IMR-90 (cell line): ENCODE measurements at regions not wholly inside any gene's neighbourhood (a gene's known extent, or its start where the extent isn't known, plus 50 kb on each side); places are given as distances from the start of the nearest gene placed in this dataset.

Experiments used
- ATAC-seq: fragments of 200-7000 bp; cut with Tn5 transposase; 2 replicates; pipeline ENCODE4 v1.9.1; 2020; ENCODE audit warnings: low read depth, mild to moderate bottlenecking, moderate library complexity
- BruUV-seq: library from RNA; stranded (reverse); fragments of 400-500 nt; replicated peaks from 2 replicates; lab custom pipeline; 2021; lab: Mats Ljungman, UMichigan
- CTCF ChIA-PET: fragments of 300-600 bp; formaldehyde crosslinking; extraction: SDS; loops from one replicate; lab custom pipeline; 2021; ENCODE audit warnings: antibody characterized with exemption; lab: Yijun Ruan, JAX
- POLR2A ChIA-PET: fragments of 300-600 bp; sonication (Branson Sonifier 250); formaldehyde crosslinking; loops from one replicate; lab custom pipeline; 2022; ENCODE audit warnings: antibody characterized with exemption; ENCODE audit not compliant: unreplicated experiment; lab: Charles Lee
- DNase-seq: peaks from one replicate; pipeline ENCODE4 v3.0.0; 2013
- H2AFZ ChIP-seq: replicated peaks from 2 replicates; pipeline ENCODE3; 2013; ENCODE audit warnings: low read length, mild to moderate bottlenecking; ENCODE audit not compliant: poor library complexity
- H2AK5ac ChIP-seq: 2 replicates; pipeline ENCODE4 v1.6.1; 2013; ENCODE audit warnings: low read depth, low read length, inconsistent platforms
- H2AK9ac ChIP-seq: replicated peaks from 2 replicates; pipeline ENCODE3; 2013; ENCODE audit warnings: mild to moderate bottlenecking, low read depth, low read length, moderate library complexity; ENCODE audit not compliant: poor library complexity
- H2BK120ac ChIP-seq: 2 replicates; pipeline ENCODE4 v1.6.1; 2013; ENCODE audit warnings: low read depth, low read length, inconsistent platforms
- H2BK15ac ChIP-seq: 3 replicates; pipeline ENCODE4 v1.6.1; 2013; ENCODE audit warnings: low read depth, low read length, inconsistent platforms
- H2BK20ac ChIP-seq: 2 replicates; pipeline ENCODE4 v1.6.1; 2013; ENCODE audit warnings: low read depth, mild to moderate bottlenecking, inconsistent platforms, low read length, moderate library complexity
- H2BK5ac ChIP-seq: 2 replicates; pipeline ENCODE4 v1.6.1; 2013; ENCODE audit warnings: mild to moderate bottlenecking, low read depth, low read length, inconsistent platforms; ENCODE audit not compliant: poor library complexity, severe bottlenecking
- H3K14ac ChIP-seq: replicated peaks from 2 replicates; pipeline ENCODE4 v1.6.1; 2013; ENCODE audit warnings: low read depth, low read length, inconsistent platforms
- H3K18ac ChIP-seq: 2 replicates; pipeline ENCODE4 v1.6.1; 2013; ENCODE audit warnings: low read depth, low read length, control low read depth
- H3K23ac ChIP-seq: 2 replicates; pipeline ENCODE4 v1.6.1; 2013; ENCODE audit warnings: low read depth, low read length, inconsistent platforms
- H3K27ac ChIP-seq: 2 replicates; pipeline ENCODE4 v1.5.1; 2013; ENCODE audit warnings: mild to moderate bottlenecking, control low read depth, low read length; ENCODE audit not compliant: insufficient read depth
- H3K27me3 ChIP-seq: 2 replicates; pipeline ENCODE4 v1.6.1; 2013; ENCODE audit warnings: low read length; ENCODE audit not compliant: control insufficient read depth, insufficient read depth
- H3K36me3 ChIP-seq: 2 replicates; pipeline ENCODE4 v1.6.1; 2013; ENCODE audit warnings: low read length, mixed read lengths; ENCODE audit not compliant: control insufficient read depth, insufficient read depth
- H3K4ac ChIP-seq: 2 replicates; pipeline ENCODE4 v1.6.1; 2013; ENCODE audit warnings: low read depth, low read length, inconsistent platforms
- H3K4me1 ChIP-seq: 2 replicates; pipeline ENCODE4 v1.6.1; 2013; ENCODE audit warnings: low read length, mixed read lengths; ENCODE audit not compliant: control insufficient read depth, insufficient read depth
- H3K4me2 ChIP-seq: 2 replicates; pipeline ENCODE4 v1.6.1; 2013; ENCODE audit warnings: low read depth, mild to moderate bottlenecking, control low read depth, low read length, moderate library complexity
- H3K4me3 ChIP-seq: 2 replicates; pipeline ENCODE4 v1.5.1; 2013; ENCODE audit warnings: low read depth, mild to moderate bottlenecking, control low read depth, low read length, moderate library complexity; ENCODE audit not compliant: insufficient read depth
- H3K56ac ChIP-seq: 2 replicates; pipeline ENCODE4 v1.6.1; 2013; ENCODE audit warnings: low read length, inconsistent platforms; ENCODE audit not compliant: insufficient read depth; ENCODE audit errors: extremely low read depth
- H3K79me1 ChIP-seq, 2 experiments: 2 replicates each; pipeline ENCODE4 v1.6.1; 2013; ENCODE audit warnings: low read length in 2 of 2, inconsistent platforms in 1 of 2, low read depth in 1 of 2
- H3K9ac ChIP-seq: 2 replicates; pipeline ENCODE4 v1.6.1; 2013; ENCODE audit warnings: low read depth, low read length, control low read depth
- H3K9me1 ChIP-seq: 2 replicates; pipeline ENCODE4 v1.6.1; 2013; ENCODE audit warnings: low read length, inconsistent platforms; ENCODE audit not compliant: insufficient read depth
- H3K9me3 ChIP-seq: 2 replicates; pipeline ENCODE4 v1.6.1; 2013; ENCODE audit warnings: low read length; ENCODE audit not compliant: control insufficient read depth, insufficient read depth
- H4K20me1 ChIP-seq: 2 replicates; pipeline ENCODE4 v1.6.1; 2013; ENCODE audit warnings: low read length, inconsistent platforms; ENCODE audit not compliant: insufficient read depth
- H4K5ac ChIP-seq: 2 replicates; pipeline ENCODE4 v1.6.1; 2013; ENCODE audit warnings: mild to moderate bottlenecking, low read depth, low read length, control low read depth
- H4K8ac ChIP-seq, 2 experiments: 2 replicates each; pipeline ENCODE4 v1.6.1; 2013; ENCODE audit warnings: low read depth in 2 of 2, low read length in 2 of 2, control low read depth in 1 of 2, inconsistent platforms in 1 of 2
- H4K91ac ChIP-seq: 2 replicates; pipeline ENCODE4 v1.6.1; 2013; ENCODE audit warnings: low read depth, low read length, inconsistent platforms; ENCODE audit not compliant: insufficient read depth
- BHLHE40 ChIP-seq: fragments of 150-350 bp; IDR thresholded peaks from 2 replicates; pipeline ENCODE4 v1.6.1; 2016; ENCODE audit warnings: mild to moderate bottlenecking, low read depth, low read length
- CEBPB ChIP-seq: IDR thresholded peaks from 2 replicates; pipeline ENCODE4 v1.6.1; 2012; ENCODE audit warnings: low read depth, low read length, improper control_type of control experiment
- CHD1 ChIP-seq: IDR thresholded peaks from 2 replicates; pipeline ENCODE4 v1.6.1; 2012; ENCODE audit warnings: low read depth, low read length, improper control_type of control experiment
- FOS ChIP-seq: fragments of 150-350 bp; IDR thresholded peaks from 2 replicates; pipeline ENCODE4 v1.6.1; 2016; ENCODE audit warnings: low read depth, low read length
- MAFK ChIP-seq: IDR thresholded peaks from 2 replicates; pipeline ENCODE4 v1.6.1; 2012; ENCODE audit warnings: low read depth, low read length, improper control_type of control experiment
- MAZ ChIP-seq: IDR thresholded peaks from 2 replicates; pipeline ENCODE4 v1.6.1; 2012; ENCODE audit warnings: low read depth, mild to moderate bottlenecking, low read length, improper control_type of control experiment, moderate library complexity, borderline replicate concordance
- MXI1 ChIP-seq: IDR thresholded peaks from 2 replicates; pipeline ENCODE4 v1.6.1; 2012; ENCODE audit warnings: low read depth, mild to moderate bottlenecking, low read length, moderate library complexity, borderline replicate concordance
- NFE2L2 ChIP-seq: fragments of 150-350 bp; IDR thresholded peaks from 2 replicates; pipeline ENCODE4 v1.6.1; 2016; ENCODE audit warnings: low read depth, mild to moderate bottlenecking, low read length
- POLR2A ChIP-seq: IDR thresholded peaks from 2 replicates; pipeline ENCODE4 v1.6.1; 2012; ENCODE audit warnings: mild to moderate bottlenecking, low read depth, low read length
- RAD21 ChIP-seq: IDR thresholded peaks from 2 replicates; pipeline ENCODE4 v1.6.1; 2012; ENCODE audit warnings: low read length, improper control_type of control experiment
- RCOR1 ChIP-seq: IDR thresholded peaks from 2 replicates; pipeline ENCODE4 v1.6.1; 2012; ENCODE audit warnings: mild to moderate bottlenecking, low read length, improper control_type of control experiment; ENCODE audit not compliant: insufficient replicate concordance
- RFX5 ChIP-seq: IDR thresholded peaks from 2 replicates; pipeline ENCODE4 v1.8.0; 2012; ENCODE audit warnings: low read depth, mild to moderate bottlenecking, low read length, moderate library complexity
- SMC3 ChIP-seq: fragments of 150-350 bp; IDR thresholded peaks from 2 replicates; pipeline ENCODE4 v1.6.1; 2016; ENCODE audit warnings: low read depth, mild to moderate bottlenecking, antibody characterized with exemption, low read length, moderate library complexity
- WGBS, 2 experiments: methylation state at CpG; one replicate each; pipeline versions ENCODE4 v1.1.5 to v1.1.7; 2013; ENCODE audit warnings: missing lambda C conversion rate in 2 of 2; ENCODE audit not compliant: insufficient read length in 1 of 2; ENCODE audit errors: extremely low coverage in 2 of 2; 5-methylcytosine and 5-hydroxymethylcytosine counted together
- dilution Hi-C: fragments of 300-500 bp; cut with HindIII; formaldehyde crosslinking; loops from one replicate; pipeline ENCODE4 v1.14.3; 2018; ENCODE audit warnings: low sequenced_read_pairs; ENCODE audit not compliant: unreplicated experiment
- in situ Hi-C: fragments of 300-500 bp; cut with MboI; formaldehyde crosslinking; loops from 3 replicates; pipeline ENCODE4 v1.14.3; 2019; ENCODE audit warnings: low sequenced_read_pairs, inconsistent platforms, mixed read lengths
- intact Hi-C: fragments of 100-400 bp; cut with micrococcal nuclease; formaldehyde crosslinking; loops from 2 replicates; pipeline ENCODE4 v1.10.0; 2022
- TF ChIP-seq, protein P1 (sequence below): conservative IDR thresholded peaks from 2 replicates; pipeline ENCODE4 v1.5.1; 2012; ENCODE audit warnings: mild to moderate bottlenecking, low read depth, low read length, improper control_type of control experiment
- TF ChIP-seq, protein P2 (sequence below): fragments of 150-350 bp; IDR thresholded peaks from 2 replicates; pipeline ENCODE4 v1.6.1; 2016; ENCODE audit warnings: low read depth, mild to moderate bottlenecking, low read length, moderate library complexity, borderline replicate concordance
- TF ChIP-seq, protein P3 (sequence below): fragments of 150-350 bp; IDR thresholded peaks from 2 replicates; pipeline ENCODE4 v1.6.1; 2017; ENCODE audit warnings: mild to moderate bottlenecking, antibody characterized with exemption, low read length, low read depth

DNA sequence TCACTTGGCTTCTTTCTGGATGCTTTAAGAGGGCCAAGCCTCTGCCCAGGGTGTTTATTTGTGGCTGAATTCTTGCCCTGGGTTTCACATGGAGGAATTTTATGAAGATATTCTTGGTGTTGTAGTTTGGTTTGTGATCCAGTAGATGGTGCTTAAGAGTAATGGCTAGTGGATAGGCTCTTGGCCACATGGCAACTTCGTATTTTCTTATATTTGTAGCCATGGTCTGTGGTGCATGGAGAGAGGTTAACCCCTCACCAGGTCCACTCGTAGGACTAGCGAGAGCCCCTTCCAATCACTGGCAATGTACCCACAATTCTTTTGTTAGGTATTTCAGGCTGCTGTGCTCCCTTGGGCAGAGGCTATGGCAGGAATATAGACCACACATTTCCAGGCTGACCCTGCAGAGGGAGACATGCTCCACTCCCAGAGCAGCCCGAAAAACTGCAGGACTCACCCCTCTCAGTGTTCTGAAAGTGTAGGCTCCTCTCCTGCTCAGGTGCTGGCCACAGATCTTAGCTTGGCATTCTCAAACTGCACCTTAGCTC, 582.1 kb upstream of the SETBP1 start:
- Histone ChIP-seq H3K79me1 (no peaks in the 10 kb centered on the region), H2BK5ac (no peak overlapping the region), H4K8ac (no peak overlapping the region), H2BK20ac (no peak overlapping the region), H3K56ac (no peak overlapping the region), H3K18ac (no peak overlapping the region), H3K9ac (no peak overlapping the region), H3K14ac (no peak overlapping the region), H4K20me1 (no peaks in the 10 kb centered on the region), H3K4ac (no peak overlapping the region), H2AK9ac (no peak overlapping the region), H3K27me3 (no peaks in the 10 kb centered on the region), H3K9me1 (no peaks in the 10 kb centered on the region), H3K23ac (no peak overlapping the region), H3K27ac (no peak overlapping the region), H3K4me2 (no peak overlapping the region), H4K91ac (no peak overlapping the region), H4K5ac (no peak overlapping the region), H2AFZ (no peak overlapping the region), H3K4me3 (no peak overlapping the region), H2AK5ac (no peak overlapping the region), H2BK120ac (no peak overlapping the region), H3K9me3 (no peaks in the 10 kb centered on the region; the same call in none of the 2 replicates), H2BK15ac (no peak overlapping the region), H3K36me3 (no peaks in the 10 kb centered on the region), H3K4me1 (no peaks in the 10 kb centered on the region)
- dilution Hi-C loops, result no loop called here
- CTCF ChIA-PET, result no interaction called here
- in situ Hi-C loops, result no loop called here
- TF ChIP-seq MAFK (no peak), MAZ (no peak), BHLHE40 (no peak), FOS (no peak), MXI1 (no peak), RFX5 (no peak), CHD1 (no peak), RAD21 (no peak), POLR2A (no peak), CEBPB (no peak), NFE2L2 (no peak), SMC3 (no peak), RCOR1 (no peak)
- TF ChIP-seq, protein P1, sequence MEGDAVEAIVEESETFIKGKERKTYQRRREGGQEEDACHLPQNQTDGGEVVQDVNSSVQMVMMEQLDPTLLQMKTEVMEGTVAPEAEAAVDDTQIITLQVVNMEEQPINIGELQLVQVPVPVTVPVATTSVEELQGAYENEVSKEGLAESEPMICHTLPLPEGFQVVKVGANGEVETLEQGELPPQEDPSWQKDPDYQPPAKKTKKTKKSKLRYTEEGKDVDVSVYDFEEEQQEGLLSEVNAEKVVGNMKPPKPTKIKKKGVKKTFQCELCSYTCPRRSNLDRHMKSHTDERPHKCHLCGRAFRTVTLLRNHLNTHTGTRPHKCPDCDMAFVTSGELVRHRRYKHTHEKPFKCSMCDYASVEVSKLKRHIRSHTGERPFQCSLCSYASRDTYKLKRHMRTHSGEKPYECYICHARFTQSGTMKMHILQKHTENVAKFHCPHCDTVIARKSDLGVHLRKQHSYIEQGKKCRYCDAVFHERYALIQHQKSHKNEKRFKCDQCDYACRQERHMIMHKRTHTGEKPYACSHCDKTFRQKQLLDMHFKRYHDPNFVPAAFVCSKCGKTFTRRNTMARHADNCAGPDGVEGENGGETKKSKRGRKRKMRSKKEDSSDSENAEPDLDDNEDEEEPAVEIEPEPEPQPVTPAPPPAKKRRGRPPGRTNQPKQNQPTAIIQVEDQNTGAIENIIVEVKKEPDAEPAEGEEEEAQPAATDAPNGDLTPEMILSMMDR, result no peak
- TF ChIP-seq, protein P2, sequence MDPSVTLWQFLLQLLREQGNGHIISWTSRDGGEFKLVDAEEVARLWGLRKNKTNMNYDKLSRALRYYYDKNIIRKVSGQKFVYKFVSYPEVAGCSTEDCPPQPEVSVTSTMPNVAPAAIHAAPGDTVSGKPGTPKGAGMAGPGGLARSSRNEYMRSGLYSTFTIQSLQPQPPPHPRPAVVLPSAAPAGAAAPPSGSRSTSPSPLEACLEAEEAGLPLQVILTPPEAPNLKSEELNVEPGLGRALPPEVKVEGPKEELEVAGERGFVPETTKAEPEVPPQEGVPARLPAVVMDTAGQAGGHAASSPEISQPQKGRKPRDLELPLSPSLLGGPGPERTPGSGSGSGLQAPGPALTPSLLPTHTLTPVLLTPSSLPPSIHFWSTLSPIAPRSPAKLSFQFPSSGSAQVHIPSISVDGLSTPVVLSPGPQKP, result no peak
- TF ChIP-seq, protein P3, sequence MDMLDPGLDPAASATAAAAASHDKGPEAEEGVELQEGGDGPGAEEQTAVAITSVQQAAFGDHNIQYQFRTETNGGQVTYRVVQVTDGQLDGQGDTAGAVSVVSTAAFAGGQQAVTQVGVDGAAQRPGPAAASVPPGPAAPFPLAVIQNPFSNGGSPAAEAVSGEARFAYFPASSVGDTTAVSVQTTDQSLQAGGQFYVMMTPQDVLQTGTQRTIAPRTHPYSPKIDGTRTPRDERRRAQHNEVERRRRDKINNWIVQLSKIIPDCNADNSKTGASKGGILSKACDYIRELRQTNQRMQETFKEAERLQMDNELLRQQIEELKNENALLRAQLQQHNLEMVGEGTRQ, result no peak
- peak; percentile 77; the same call in 1 of the 2 replicates for ATAC-seq
- POLR2A ChIA-PET, result no interaction called here
- no TSS peak for BruUV-seq
- WGBS, 2 experiments, result 33% methylated on average over 1 of the region's 4 CpGs; no CpG with 5 or more reads in 1 of the 2 experiments
- intact Hi-C loops, result loop anchor here (10.0 kb wide), 2 partner anchors 64 to 474 kb away; no protein-coding TSS in a partner anchor
- DNase-seq, result peak; percentile 17
